NCI-H226 (cell line): ENCODE measurements at regions not wholly inside any gene's neighbourhood (a gene's known extent, or its start where the extent isn't known, plus 50 kb on each side); places are given as distances from the start of the nearest gene placed in this dataset.

Experiments used
- DNase-seq: peaks from one replicate; pipeline ENCODE4 v3.0.0-alpha.2; 2015

DNA sequence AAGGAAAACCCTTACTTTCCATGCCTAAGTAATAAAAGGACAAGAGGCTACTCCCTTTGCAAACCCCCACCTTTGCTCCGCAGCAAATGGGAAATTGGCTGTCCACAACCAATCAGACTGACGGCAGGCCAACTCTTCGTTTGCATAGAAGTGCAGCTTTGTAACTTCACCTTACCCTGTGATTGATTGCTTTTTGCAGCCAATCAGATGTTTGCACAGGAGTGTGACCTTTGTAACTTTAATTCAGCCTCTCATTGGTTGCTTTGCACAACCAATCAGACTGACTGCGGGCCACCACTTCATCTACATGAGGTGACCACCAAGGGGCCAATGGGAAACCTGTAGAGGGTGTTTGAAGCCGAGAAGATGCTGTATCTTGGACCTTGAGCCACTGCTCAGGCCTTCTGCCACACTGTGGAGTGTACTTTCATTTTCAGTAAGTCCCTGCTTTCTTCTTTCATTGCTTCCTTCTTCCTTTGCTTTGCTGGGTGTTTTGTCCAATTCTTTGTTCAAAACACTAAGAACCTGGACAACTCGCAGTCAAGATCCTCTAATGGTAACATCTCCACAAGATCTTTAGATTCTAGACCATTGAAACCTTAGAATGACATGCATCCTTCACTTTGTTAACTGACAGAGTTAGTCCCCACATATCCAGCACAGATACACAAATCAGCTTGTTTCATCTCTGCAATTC lies 51.3 kb upstream of the FREM1 start:
- DNase-seq: no peak

DNA sequence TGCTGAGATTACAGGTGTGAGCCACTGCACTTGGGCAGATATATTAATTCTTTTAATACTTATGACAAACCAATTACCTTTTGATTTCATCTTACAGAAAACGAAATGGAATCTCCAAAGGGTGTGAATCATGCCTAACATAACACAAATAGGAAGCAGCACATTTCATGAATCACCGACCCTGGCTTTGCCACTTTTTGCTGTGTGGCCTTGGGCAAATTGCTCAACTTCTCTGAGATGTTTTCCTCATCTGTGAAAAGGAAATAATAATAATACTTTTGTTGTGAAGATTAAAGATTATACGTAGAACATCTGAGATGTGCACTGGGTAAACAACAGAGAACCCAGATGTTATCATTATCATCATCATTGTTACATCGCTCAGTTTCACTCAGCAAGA lies 50.7 kb upstream of the FREM1 start:
- no peak for DNase-seq
